Activated T-helper 9 cell treated with anti-CD3 and anti-CD28 coated beads, Interleukin-2, amount 50 U/mL, for 16 hours (primary cell): ENCODE measurements at regions not wholly inside any gene's neighbourhood (a gene's known extent, or its start where the extent isn't known, plus 50 kb on each side); places are given as distances from the start of the nearest gene placed in this dataset.
A peak's percentile ranks its signal among the peaks of the same experiment; 100 is the strongest.

ENCODE experiments used
- DNase-seq: peaks from one replicate; pipeline ENCODE4 v3.0.0-alpha.2; 2020; ENCODE audit warnings: low read depth

- DNase-seq, result no peak
These were observed 100.8 kb upstream of the WASF3 start for GRCh38 chr13:26456650-26457049.

- DNase-seq, result no peak
These were observed 100.3 kb upstream of the WASF3 start for GRCh38 chr13:26457212-26457611.

- DNase-seq, result no peak
These were observed 99.2 kb upstream of the WASF3 start for GRCh38 chr13:26458196-26458749.

- DNase-seq, result no peak
These were observed 98.0 kb upstream of the WASF3 start for GRCh38 chr13:26459276-26460131.

GRCh38 chr13:26460648-26461047 lies 96.8 kb upstream of the WASF3 start:
- DNase-seq, result no peak

DNA sequence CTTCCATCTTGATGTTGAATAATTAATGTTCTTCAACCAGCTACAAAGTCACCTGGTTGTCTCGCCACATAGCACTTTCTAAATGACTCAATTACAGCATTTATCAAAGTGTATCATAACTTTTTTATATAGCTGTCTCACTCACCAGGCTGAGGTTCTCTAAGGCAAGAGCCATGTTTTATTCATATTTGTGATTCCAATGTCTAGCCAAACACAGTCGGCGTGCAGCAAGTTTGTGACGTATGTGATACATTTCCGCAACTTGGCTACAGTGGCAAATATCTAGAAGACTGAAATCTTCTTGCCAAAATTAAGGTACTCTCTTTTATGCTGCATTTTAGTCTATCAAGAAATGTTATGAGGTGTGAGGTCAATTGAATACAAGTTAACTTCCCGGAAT lies 94.2 kb upstream of the WASF3 start:
- no peak for DNase-seq

- no peak for DNase-seq
These were observed 93.6 kb upstream of the WASF3 start for GRCh38 chr13:26463848-26464247.

GRCh38 chr13:26465514-26465913 lies 92.0 kb upstream of the WASF3 start:
- DNase-seq, result no peak

DNA sequence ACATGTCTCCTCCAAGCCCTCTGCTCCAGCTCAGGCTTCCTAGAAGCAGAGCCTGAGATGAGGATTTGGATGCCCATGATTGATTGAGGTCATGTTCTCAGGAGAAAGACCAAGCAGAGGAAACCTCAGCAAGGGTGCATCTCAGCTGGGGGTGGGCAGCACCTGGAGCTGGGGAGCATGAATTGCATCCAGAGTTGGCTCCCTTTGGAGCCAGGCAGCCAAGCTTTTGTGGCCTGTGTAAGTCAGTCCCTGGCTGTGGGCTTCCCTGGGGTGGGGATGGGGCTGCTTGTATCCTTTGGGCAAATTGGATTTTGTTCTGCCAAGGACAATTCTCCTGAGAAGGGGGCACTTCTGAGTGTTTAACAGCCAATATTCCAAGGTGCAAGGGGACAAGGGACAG lies 91.5 kb upstream of the WASF3 start:
- DNase-seq, result no peak

DNA sequence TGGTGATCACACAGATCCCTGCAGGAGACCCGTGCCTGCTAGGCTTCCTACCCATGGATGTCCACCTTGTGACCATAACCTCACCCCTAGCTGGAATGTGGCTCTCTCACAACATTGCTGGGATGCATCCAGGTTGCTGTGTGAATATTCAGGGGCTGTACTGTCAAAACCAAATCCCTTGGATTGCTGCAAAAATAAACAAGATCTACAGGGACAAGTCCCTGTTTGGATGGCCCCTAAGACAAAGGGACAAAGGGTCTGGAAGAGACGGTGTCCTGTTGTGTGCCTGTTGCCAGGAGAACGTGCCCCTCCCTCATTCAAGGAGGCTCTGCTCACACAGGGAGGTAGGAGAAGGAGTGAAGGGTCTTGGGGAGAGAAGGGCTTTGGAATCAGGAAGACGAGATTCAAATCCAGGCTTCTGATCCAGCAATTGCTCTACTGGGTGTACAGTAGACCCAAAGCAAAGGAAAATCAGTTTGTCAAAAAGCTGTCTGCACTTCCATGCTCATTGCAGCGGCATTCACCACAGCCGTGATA lies 89.2 kb upstream of the WASF3 start:
- DNase-seq, result no peak

- DNase-seq, result no peak
These were observed 87.9 kb upstream of the WASF3 start for GRCh38 chr13:26469602-26470001.

DNA sequence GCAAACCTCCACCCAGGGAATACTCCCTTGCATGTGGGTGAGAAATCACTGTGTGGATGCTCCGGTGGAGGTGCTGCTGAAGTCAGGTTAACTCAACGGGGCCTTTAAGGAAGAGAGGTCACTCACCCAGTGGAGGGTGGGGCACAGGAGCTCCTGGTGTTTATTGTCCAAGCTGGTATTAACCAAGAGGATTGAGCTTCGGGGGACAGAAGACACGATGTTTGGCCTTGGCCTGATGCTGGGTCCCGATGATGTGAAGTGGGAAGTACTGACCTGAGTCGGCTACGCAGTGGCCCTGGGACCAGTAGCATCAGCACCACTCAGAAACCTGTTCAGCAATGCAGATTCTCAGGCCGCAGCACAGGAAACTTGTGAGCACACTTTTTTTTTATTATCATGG lies 85.7 kb upstream of the WASF3 start:
- no peak for DNase-seq

GRCh38 chr13:26473571-26474230 lies 83.8 kb upstream of the WASF3 start:
- DNase-seq, result no peak

DNA sequence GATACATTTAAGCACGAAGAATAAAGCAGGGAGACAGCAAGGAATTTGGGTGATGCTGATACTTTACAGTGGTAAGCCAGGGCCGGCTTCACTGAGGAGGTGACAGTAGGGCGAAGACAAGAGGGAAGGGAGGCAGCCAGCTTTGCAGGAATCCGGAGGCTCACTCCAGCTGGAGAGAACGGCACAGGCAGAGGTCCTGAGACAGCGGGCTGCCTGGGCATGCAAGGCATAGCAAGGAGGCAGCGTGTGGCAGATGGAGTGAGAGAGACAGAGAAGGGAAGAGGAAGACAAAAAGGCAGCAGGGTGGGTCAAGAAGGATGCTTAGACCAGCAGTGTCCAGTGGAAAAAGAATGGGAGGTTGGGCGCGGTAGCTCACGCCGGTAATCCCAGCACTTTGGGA lies 83.2 kb upstream of the WASF3 start:
- DNase-seq, result no peak

GRCh38 chr13:26475176-26476110 lies 82.0 kb upstream of the WASF3 start:
- no peak for DNase-seq

DNA sequence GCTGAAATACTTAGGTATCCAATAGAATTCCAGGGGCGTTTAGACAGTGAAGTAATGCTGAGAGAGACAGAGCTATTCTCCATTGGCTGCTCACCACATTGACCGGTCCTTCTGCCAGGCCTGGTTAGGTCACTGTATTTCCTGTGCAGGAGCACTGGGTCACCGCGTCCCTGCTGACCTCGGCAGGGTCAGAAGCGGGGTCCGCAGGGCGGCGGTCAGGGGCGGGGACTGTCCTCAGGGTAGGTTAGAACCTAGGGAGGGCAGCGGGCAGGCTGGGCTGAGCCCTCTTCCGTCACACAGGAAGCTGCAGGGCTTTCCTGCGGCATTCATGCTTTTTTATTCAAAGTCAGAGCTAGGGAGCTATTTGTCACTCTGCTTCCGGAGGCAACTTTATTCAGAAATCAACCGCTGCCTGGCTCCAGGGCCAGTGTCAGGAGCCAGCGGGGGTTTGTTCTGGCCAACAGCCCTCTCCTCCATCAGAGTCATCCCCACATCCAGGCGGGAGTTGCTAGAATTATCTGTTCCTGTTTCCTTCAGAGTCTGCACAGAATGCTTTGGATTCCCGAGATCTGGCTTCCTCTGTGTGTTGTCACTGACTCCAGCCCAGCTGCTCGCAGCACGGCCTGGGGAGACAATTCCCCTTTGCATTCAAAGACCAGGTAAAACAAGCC lies 81.2 kb upstream of the WASF3 start:
- no peak for DNase-seq

DNA sequence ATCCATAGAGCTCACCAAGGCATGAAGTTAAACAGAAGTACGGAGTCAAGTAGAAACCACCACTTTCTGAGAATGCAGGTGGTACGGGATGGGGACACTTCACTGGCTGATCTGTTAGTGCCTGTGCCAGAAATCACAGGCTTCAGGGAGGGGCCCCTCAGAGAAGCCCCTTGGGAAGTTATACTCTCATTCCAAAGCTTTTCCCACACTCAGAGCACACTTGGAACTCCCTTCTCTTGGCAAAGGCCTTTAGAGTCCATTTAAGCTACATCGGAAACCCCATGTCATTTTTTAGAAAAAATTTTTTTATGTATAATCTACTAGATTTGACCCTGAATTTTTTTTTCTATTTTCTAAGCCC lies 80.7 kb upstream of the WASF3 start:
- no peak for DNase-seq

- no peak for DNase-seq
These were observed 79.8 kb upstream of the WASF3 start for GRCh38 chr13:26477681-26478080.

- no peak for DNase-seq
These were observed 77.1 kb upstream of the WASF3 start for GRCh38 chr13:26480246-26480855.

- DNase-seq, result peak; percentile 14
These were observed 74.9 kb upstream of the WASF3 start for GRCh38 chr13:26482451-26483197.
